ENCODE measurements at regions not wholly inside any gene's neighbourhood (a gene's known extent, or its start where the extent isn't known, plus 50 kb on each side); places are given as distances from the start of the nearest gene placed in this dataset.

DNA sequence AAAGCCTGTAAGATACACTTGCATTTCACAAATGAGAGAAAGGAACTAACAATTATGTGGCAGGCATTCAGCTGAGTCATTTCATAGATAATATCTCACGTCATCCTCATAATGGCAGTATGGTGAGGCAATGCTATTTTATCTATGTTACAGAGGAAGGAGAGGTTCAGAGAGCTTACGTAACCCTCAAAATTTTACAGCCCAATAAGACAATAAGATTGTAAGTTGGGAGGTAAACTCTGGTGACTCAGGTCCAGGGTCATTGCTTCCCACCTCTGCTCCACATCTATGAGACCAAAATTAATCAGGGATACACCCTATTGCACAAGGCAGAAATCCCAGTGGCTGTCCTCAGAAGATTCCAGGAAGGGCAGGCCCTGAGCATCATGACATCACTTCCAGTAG, 309.7 kb downstream of the NSG2 start:
- no peak overlapping the region for H3K4me3 ChIP-seq

DNA sequence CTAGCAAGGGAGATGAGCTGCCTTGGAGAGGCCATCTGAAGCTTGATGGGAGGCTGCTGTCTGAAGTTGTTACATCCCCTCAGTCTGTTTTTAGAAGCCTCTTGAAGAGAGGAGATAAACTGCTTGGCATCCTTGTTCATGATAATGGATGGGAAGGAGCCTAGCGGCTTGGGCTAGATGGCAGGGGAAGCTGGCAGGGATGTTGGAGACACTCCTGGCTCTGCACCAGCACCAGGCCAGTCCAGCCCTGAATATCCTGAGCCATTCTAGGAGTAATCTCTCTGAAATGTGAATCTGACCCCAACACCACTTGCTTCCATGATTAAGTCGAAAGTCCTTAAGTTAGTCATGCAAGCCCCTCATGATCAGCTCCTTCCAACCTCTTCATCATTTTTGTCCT, 310.5 kb downstream of the NSG2 start:
- no peaks in the 10 kb centered on the region; the same call in 1 of the 2 replicates for H3K27me3 ChIP-seq (replicated peaks)
- H3K9me3 ChIP-seq (replicated peaks), result peaks cover 7% of the 10 kb centered on the region
- H3K36me3 ChIP-seq, result no peaks in the 10 kb centered on the region
- DNase-seq (ENCODE audit: low read depth in 1 of 2, low spot score in 2 of 2), result no peak
- peaks cover 18% of the 10 kb centered on the region for H3K4me1 ChIP-seq (replicated peaks)
- H3K27ac ChIP-seq, result no peak overlapping the region
- H3K4me3 ChIP-seq, result no peak overlapping the region

More for the DNA sequence above, 309.7 kb downstream of the NSG2 start:
- Histone ChIP-seq H3K27ac (peak overlapping the region; percentile 27), H3K9me3 (replicated peaks) (peaks cover 7% of the 10 kb centered on the region), H3K4me1 (replicated peaks) (peaks cover 18% of the 10 kb centered on the region), H3K27me3 (replicated peaks) (no peaks in the 10 kb centered on the region; the same call in 1 of the 2 replicates), H3K36me3 (no peaks in the 10 kb centered on the region)
- peak in 1 of 2 experiments; percentile 66 for DNase-seq (ENCODE audit: low read depth in 1 of 2, low spot score in 2 of 2)

DNA sequence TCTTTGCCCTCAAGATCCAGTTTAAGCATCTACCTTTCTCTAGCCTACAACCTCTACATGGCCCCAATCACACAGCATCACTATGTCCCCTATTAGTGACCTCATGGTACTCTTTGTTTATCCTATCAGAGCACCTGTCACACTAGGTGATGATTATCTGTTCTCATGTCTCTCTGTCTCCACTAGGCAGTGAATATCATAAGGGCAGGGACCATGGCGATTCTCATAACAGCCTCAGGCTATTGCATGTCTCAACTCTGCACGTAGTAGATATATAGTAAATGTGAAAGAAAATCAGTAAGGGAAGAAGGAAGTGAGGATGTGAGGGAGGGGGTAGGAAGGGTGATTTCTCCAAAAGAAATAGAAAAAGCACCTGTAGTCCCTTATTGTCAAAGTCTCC, 311.0 kb downstream of the NSG2 start:
- DNase-seq (ENCODE audit: low read depth in 1 of 2, low spot score in 2 of 2), result no peak
- Histone ChIP-seq H3K36me3 (no peaks in the 10 kb centered on the region), H3K27me3 (replicated peaks) (no peaks in the 10 kb centered on the region; the same call in 1 of the 2 replicates), H3K9me3 (replicated peaks) (peaks cover 7% of the 10 kb centered on the region), H3K4me1 (replicated peaks) (peaks cover 18% of the 10 kb centered on the region), H3K27ac (no peak overlapping the region), H3K4me3 (no peak overlapping the region)

- H3K9me3 ChIP-seq (replicated peaks), result peaks cover 7% of the 10 kb centered on the region
- H3K27me3 ChIP-seq (replicated peaks), result no peaks in the 10 kb centered on the region
- no peak for DNase-seq (ENCODE audit: low read depth in 1 of 2, low spot score in 2 of 2)
- no peak overlapping the region for H3K4me3 ChIP-seq
- no peaks in the 10 kb centered on the region for H3K36me3 ChIP-seq
- H3K27ac ChIP-seq, result no peak overlapping the region
- peaks cover 18% of the 10 kb centered on the region for H3K4me1 ChIP-seq (replicated peaks)
Measured at GRCh38 chr5:174358276-174358675, 312.8 kb downstream of the NSG2 start.

DNA sequence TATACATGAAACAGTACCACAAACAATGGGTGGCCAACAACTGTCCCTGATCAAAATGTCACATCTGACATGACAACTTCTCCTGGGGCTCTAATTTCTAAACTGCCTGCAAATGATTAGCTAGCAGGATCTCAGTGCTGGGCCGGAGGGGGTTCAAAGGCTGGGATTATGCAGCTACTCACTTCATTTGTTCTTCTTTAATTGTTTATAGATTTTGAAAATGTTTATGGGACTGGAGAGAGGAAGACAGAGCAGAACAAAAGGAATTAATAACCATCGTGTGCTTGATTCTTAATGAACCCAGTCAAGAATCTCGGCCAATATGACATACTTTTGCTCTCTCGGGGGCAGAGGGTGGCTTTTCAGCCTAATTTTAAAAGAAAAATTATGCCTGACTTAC, 313.6 kb downstream of the NSG2 start:
- H3K4me1 ChIP-seq (replicated peaks), result peaks cover 18% of the 10 kb centered on the region
- no peaks in the 10 kb centered on the region for H3K27me3 ChIP-seq (replicated peaks)
- no peak overlapping the region for H3K27ac ChIP-seq
- DNase-seq (ENCODE audit: low read depth in 1 of 2, low spot score in 2 of 2), result no peak
- no peaks in the 10 kb centered on the region for H3K36me3 ChIP-seq
- peaks cover 7% of the 10 kb centered on the region for H3K9me3 ChIP-seq (replicated peaks)
- no peak overlapping the region for H3K4me3 ChIP-seq

- Histone ChIP-seq H3K27me3 (replicated peaks) (no peaks in the 10 kb centered on the region), H3K27ac (no peak overlapping the region), H3K36me3 (no peaks in the 10 kb centered on the region), H3K9me3 (replicated peaks) (no peaks in the 10 kb centered on the region; the same call in 1 of the 2 replicates), H3K4me3 (no peak overlapping the region), H3K4me1 (replicated peaks) (peaks cover 7% of the 10 kb centered on the region)
- no peak for DNase-seq (ENCODE audit: low read depth in 1 of 2, low spot score in 2 of 2)
Measured at GRCh38 chr5:174362514-174362913, 317.0 kb downstream of the NSG2 start.

- Histone ChIP-seq H3K9me3 (replicated peaks) (no peaks in the 10 kb centered on the region; the same call in 1 of the 2 replicates), H3K36me3 (no peaks in the 10 kb centered on the region), H3K4me3 (no peak overlapping the region), H3K27me3 (replicated peaks) (no peaks in the 10 kb centered on the region), H3K27ac (no peak overlapping the region), H3K4me1 (replicated peaks) (peaks cover under 1% of the 10 kb centered on the region; the same call in 1 of the 2 replicates)
- DNase-seq (ENCODE audit: low read depth in 1 of 2, low spot score in 2 of 2), result no peak
Measured at GRCh38 chr5:174363934-174364333, 318.4 kb downstream of the NSG2 start.

GRCh38 chr5:174364676-174365075, 319.2 kb downstream of the NSG2 start:
- Histone ChIP-seq H3K4me3 (no peak overlapping the region), H3K4me1 (replicated peaks) (no peaks in the 10 kb centered on the region), H3K36me3 (no peaks in the 10 kb centered on the region), H3K9me3 (replicated peaks) (no peaks in the 10 kb centered on the region; the same call in 1 of the 2 replicates), H3K27ac (no peak overlapping the region), H3K27me3 (replicated peaks) (no peaks in the 10 kb centered on the region)
- no peak for DNase-seq (ENCODE audit: low read depth in 1 of 2, low spot score in 2 of 2)

DNA sequence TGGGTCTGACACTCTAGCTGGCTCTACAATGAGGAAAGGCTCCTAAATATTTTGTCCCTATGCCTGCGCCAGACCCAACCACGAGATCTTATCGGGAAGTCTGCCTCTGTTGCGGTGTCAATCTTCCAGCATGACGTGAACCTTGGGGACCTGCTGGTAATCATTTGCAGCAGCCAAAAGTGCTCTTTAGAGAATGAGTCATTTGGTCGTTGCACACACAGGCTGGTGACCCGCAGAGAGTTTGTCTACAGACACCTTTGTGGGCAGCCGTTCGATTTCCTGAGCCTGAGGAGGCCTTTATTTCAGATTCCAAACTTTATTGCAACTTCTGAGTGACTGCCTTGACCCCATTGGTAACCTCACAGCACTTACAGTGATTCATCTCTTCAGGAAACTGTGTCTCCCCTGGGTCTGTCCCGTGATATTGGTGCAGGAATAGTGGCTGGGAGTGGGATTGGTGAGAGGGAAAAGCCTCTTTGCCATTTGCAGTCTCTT, 326.1 kb downstream of the NSG2 start:
- 0 out of 2 replicates have a peak, but pooled peaks cover 6% of the 10 kb centered on the region for H3K9me3 ChIP-seq (replicated peaks)
- peak; percentile 45 to 61 for DNase-seq (ENCODE audit: low read depth in 1 of 2, low spot score in 2 of 2)
- no peaks in the 10 kb centered on the region for H3K36me3 ChIP-seq
- peaks cover 16% of the 10 kb centered on the region for H3K4me1 ChIP-seq (replicated peaks)
- H3K27me3 ChIP-seq (replicated peaks), result no peaks in the 10 kb centered on the region
- H3K27ac ChIP-seq, result no peak overlapping the region
- H3K4me3 ChIP-seq, result no peak overlapping the region

- Histone ChIP-seq H3K4me3 (no peak overlapping the region), H3K27ac (no peak overlapping the region), H3K4me1 (replicated peaks) (peaks cover 16% of the 10 kb centered on the region), H3K36me3 (no peaks in the 10 kb centered on the region), H3K27me3 (replicated peaks) (no peaks in the 10 kb centered on the region), H3K9me3 (replicated peaks) (0 out of 2 replicates have a peak, but pooled peaks cover 6% of the 10 kb centered on the region)
- DNase-seq (ENCODE audit: low read depth in 1 of 2, low spot score in 2 of 2), result no peak
Measured at GRCh38 chr5:174374206-174374605, 328.7 kb downstream of the NSG2 start.

- peaks cover 12% of the 10 kb centered on the region for H3K4me1 ChIP-seq (replicated peaks)
- no peak overlapping the region for H3K27ac ChIP-seq
- H3K4me3 ChIP-seq, result no peak overlapping the region
- no peaks in the 10 kb centered on the region; the same call in 1 of the 2 replicates for H3K27me3 ChIP-seq (replicated peaks)
- no peak for DNase-seq (ENCODE audit: low read depth in 1 of 2, low spot score in 2 of 2)
- no peaks in the 10 kb centered on the region for H3K36me3 ChIP-seq
- H3K9me3 ChIP-seq (replicated peaks), result 0 out of 2 replicates have a peak, but pooled peaks cover 6% of the 10 kb centered on the region
Measured at GRCh38 chr5:174376056-174376455, 330.6 kb downstream of the NSG2 start.

DNA sequence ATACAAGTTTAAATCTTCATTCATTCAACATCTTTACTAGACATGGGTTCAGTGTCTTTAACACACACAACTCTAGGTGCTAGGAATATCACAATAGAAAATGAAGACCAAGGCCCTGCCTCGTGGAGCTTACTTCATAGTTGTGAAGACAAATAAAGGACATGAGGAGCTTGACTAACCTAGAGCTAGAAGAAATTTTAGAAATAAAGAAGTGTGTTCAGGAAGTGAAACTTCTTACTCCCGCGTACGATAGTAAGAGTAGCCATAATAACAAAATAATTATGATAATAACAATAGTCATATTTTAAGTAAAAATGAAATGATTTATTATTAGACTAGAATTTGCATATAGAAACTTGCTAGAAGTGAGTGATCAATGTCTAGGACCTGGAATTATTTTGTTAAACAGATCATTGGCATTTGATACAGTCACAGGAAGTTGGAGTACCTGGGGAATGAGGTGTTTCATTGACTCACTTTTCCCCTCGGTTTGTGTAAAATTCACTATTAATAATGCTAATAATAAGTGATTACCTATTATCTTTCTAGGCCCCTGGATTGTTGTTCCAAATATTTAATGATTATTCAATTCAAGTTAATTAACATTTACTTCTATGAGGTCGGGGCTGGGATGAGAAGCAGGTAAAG, 331.3 kb downstream of the NSG2 start:
- 0 out of 2 replicates have a peak, but pooled peaks cover 10% of the 10 kb centered on the region for H3K9me3 ChIP-seq (replicated peaks)
- DNase-seq (ENCODE audit: low read depth in 1 of 2, low spot score in 2 of 2), result no peak

DNA sequence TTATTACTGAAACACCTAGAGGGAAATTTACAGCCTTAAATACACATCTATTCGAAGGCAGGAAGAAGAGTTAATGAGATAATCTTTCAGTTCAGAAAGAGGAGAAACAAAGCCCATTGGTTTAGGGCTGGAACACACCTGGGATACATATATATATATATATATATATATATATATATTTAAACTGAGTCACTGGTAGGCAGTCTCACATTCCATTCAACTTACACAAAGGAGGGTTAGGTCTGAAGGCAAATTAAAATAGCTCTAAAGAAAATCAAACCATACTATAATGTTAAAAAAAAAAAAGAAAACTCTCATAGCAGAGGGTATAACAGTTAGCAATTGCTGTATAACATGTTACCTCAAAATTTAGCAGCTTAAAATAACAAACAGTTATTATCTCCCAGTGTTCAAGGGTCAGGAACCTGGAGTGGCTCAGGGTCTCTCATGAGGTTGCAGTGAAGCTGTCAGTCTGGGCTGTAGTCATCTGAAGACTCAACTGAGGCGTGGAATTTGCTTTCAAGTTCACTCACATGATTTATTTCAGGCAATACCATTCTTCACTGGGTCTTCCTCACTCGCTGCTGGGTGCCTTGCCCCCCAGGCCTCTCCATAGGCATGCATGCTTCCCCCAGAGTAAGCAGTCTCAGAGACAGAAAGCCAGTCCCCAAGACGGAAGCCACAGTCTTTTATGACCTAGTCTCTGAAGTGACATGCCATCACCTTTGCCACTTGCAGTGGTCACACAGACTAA, 332.8 kb downstream of the NSG2 start:
- no peak for DNase-seq (ENCODE audit: low read depth in 1 of 2, low spot score in 2 of 2)
- Histone ChIP-seq H3K36me3 (no peaks in the 10 kb centered on the region), H3K27me3 (replicated peaks) (no peaks in the 10 kb centered on the region; the same call in 1 of the 2 replicates), H3K9me3 (replicated peaks) (peaks cover 5% of the 10 kb centered on the region; the same call in 1 of the 2 replicates), H3K27ac (no peak overlapping the region), H3K4me3 (no peak overlapping the region), H3K4me1 (replicated peaks) (peaks cover 8% of the 10 kb centered on the region)

More for the DNA sequence above, 331.3 kb downstream of the NSG2 start:
- Histone ChIP-seq H3K27ac (no peak overlapping the region), H3K4me1 (replicated peaks) (peaks cover 4% of the 10 kb centered on the region), H3K27me3 (replicated peaks) (no peaks in the 10 kb centered on the region; the same call in 1 of the 2 replicates), H3K4me3 (no peak overlapping the region), H3K36me3 (no peaks in the 10 kb centered on the region)

- Histone ChIP-seq H3K36me3 (no peaks in the 10 kb centered on the region), H3K27ac (no peak overlapping the region), H3K4me3 (no peak overlapping the region), H3K4me1 (replicated peaks) (peaks cover 8% of the 10 kb centered on the region), H3K9me3 (replicated peaks) (peaks cover 8% of the 10 kb centered on the region; the same call in 1 of the 2 replicates), H3K27me3 (replicated peaks) (no peaks in the 10 kb centered on the region; the same call in 1 of the 2 replicates)
- DNase-seq (ENCODE audit: low read depth in 1 of 2, low spot score in 2 of 2), result no peak
Measured at GRCh38 chr5:174380311-174380710, 334.8 kb downstream of the NSG2 start.

Data from SJSA1 (cell line).